AG09309 (cell line): ENCODE measurements at regions not wholly inside any gene's neighbourhood (a gene's known extent, or its start where the extent isn't known, plus 50 kb on each side); places are given as distances from the start of the nearest gene placed in this dataset.

Experiments used
- DNase-seq: peaks from one replicate; pipeline ENCODE4 v3.0.0-alpha.2; 2010; ENCODE audit warnings: low read depth
- H3K4me3 ChIP-seq: 2 replicates; pipeline ENCODE4 v1.5.1; 2011; ENCODE audit warnings: mild to moderate bottlenecking, low read depth, low read length, moderate library complexity; ENCODE audit not compliant: control insufficient read depth
- TF ChIP-seq, protein P1 (sequence below): IDR thresholded peaks from 2 replicates; pipeline ENCODE4 v1.5.1; 2011; ENCODE audit warnings: mild to moderate bottlenecking, low read depth, low read length, inconsistent platforms; ENCODE audit not compliant: insufficient read depth, control insufficient read depth; ENCODE audit errors: missing control alignments

DNA sequence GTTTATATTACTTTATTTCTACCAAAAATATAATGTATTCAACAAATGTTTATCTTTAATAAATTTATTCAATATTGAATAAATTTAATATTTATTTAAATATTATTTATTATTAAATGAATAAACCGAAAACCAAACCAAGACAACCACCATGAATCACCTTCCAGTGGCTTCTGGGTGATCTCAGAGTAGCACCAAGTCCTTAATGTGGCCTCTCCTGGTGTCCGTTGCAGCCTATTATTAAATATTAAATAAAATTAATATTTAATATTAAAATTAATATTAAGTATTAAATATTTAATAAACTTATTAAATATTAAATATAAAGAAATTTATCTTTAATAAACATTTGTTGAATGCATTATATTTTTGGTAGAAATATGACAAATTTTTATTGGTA, 143.3 kb upstream of the PLPP4 start:
- TF ChIP-seq, protein P1, sequence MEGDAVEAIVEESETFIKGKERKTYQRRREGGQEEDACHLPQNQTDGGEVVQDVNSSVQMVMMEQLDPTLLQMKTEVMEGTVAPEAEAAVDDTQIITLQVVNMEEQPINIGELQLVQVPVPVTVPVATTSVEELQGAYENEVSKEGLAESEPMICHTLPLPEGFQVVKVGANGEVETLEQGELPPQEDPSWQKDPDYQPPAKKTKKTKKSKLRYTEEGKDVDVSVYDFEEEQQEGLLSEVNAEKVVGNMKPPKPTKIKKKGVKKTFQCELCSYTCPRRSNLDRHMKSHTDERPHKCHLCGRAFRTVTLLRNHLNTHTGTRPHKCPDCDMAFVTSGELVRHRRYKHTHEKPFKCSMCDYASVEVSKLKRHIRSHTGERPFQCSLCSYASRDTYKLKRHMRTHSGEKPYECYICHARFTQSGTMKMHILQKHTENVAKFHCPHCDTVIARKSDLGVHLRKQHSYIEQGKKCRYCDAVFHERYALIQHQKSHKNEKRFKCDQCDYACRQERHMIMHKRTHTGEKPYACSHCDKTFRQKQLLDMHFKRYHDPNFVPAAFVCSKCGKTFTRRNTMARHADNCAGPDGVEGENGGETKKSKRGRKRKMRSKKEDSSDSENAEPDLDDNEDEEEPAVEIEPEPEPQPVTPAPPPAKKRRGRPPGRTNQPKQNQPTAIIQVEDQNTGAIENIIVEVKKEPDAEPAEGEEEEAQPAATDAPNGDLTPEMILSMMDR = no peak
- no peak for DNase-seq
- no peak overlapping the region for H3K4me3 ChIP-seq

DNA sequence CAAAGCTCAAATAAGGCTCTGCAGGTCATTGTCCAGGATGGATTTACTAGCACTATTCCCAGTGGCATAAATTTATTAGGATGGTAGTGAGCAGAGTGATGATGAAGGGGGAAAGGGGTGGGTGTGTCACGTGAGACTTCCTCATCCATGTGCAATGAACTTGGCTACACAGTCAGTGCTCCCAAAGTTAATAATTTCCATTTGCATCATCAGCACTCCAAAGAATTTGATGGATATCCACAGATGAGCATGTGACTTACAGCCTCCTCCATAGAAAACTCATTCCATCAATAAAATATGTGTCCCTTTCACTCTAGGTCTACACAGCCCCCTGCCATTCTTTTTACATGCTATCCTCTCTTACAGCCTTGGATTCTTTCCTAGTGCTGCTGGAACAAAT, 142.6 kb upstream of the PLPP4 start:
- TF ChIP-seq, protein P1 = no peak
- no peak overlapping the region for H3K4me3 ChIP-seq
- DNase-seq = no peak

DNA sequence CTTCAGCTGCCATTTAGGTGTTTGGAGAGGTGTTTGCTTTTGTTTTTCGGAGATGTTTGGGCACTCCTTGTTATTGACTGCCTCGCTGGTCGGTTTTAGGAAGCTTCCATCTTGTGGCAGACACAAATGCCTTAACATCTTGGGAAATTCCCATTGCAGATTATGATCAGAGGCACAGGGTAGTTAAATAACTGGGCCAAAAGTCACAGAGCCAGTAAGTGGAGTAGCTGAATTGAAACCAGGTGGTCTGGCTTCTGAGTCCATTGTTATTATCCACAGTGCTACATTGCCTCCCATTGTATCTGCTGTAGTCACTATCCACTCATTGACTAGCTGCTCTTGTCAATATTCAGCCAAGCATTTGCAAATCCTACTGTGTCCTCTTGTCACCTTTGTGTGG, 138.2 kb upstream of the PLPP4 start:
- TF ChIP-seq, protein P1 = no peak
- no peak overlapping the region for H3K4me3 ChIP-seq
- DNase-seq = no peak

DNA sequence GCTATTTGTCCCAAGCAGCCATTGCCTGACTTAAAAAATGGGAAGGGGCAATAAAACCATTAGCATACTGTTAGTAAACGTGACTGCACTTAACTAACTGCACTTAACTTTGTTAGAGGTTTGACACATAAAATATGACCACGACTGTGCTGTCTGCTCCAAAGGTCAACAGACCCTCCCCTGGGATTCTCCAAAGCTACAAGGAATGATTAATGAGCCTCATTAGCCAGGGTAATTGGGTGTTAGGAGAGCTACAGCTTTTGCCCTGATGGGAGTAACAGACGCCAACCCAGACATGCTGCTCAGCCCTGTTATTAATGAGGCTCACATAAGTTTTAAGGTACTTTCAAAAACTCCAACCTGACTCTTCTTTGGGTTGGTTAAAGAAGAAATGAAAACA, 129.4 kb upstream of the PLPP4 start:
- TF ChIP-seq, protein P1 = no peak
- DNase-seq = no peak
- no peak overlapping the region for H3K4me3 ChIP-seq

DNA sequence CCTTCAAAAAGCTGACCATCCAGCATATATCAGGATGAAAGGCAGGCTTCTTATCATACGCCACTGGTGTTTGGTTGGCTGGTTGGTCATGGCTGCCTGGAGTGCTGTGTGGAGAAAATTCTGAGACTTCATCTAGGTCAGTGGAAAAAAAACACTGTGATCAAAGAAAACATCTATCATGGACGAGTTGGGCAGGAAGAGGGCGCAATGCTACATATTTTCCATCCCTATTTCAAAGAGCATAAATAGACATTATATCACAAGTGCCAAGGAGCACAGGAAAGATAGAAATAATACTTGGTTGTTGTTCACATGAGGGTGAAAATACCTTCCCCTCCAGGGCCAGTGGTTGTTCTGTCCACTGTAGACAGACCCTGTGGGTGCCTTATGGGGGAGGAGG, 128.4 kb upstream of the PLPP4 start:
- TF ChIP-seq, protein P1 = peak; percentile 42
- no peak for DNase-seq
- no peak overlapping the region for H3K4me3 ChIP-seq

DNA sequence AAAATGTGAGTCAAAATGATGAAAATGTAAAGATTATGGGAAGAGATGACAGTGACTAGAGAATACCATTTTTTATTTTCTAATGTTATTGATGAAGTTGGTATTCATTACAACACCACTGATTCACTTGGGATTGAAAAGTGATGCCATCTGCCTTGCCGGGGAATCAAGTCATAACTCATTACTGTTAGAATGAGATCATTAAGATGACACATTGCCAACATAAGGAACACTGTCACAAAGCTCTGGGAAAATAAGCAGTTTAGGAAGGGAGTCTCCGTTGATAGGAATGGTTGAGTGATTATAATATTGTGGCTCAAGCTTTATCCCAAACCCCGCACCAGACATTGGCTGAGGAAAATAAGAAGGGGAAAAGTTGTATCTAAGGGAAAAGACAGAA, 121.5 kb upstream of the PLPP4 start:
- DNase-seq = no peak
- H3K4me3 ChIP-seq = no peak overlapping the region
- TF ChIP-seq, protein P1 = no peak

DNA sequence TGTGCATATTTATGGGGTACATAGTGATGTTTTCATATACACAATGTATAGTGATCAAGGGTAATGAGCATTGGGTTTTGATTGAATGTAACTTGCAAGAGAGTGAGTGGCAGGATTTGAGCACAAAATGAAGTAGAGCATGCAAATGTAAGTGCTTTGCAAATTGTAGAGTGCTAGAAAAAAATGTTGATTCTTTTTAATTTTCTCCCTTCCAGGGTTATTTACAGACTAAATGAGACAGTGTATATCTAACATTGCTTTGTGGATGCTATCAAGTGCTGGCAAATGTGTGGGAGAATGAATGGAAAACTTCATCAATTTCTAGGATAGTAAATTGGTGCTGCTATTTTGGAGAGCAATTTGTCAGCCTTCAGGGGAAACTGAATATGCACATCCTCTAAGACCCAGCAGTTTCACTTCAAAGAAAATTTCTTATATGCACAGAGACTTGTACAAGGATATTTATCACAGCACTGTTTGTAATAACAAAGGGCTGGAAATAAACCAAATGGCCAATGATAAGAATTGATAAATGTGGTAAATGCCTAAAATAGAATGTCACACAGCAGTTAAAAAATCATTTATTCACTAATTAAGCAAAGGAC, 120.6 kb upstream of the PLPP4 start:
- no peak for DNase-seq
- TF ChIP-seq, protein P1 = no peak
- no peak overlapping the region for H3K4me3 ChIP-seq
